ENCODE measurements at regions not wholly inside any gene's neighbourhood (a gene's known extent, or its start where the extent isn't known, plus 50 kb on each side); places are given as distances from the start of the nearest gene placed in this dataset.

DNA sequence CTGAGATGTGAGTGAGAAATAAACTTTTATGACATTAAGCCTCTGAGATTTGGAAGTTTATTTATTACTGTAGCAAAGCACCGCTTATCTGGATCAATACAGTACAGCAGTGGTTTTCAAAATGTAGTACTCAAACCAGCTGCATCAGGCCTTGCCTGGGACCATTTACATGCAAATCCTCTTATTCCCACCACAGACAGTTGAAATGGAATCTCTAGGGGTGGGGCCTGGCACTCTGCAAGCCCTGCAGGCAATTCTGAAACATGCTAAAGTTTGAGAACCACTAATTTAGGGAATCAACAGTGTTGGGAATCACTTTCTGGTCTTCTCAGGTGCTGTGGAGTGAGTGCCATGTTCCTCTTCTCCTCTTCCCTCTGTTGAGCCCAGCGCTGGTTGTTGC lies 77.8 kb upstream of the TAMM41 start:
- H3K9me3 ChIP-seq: no peaks in the 10 kb centered on the region
- TF ChIP-seq, protein P1, sequence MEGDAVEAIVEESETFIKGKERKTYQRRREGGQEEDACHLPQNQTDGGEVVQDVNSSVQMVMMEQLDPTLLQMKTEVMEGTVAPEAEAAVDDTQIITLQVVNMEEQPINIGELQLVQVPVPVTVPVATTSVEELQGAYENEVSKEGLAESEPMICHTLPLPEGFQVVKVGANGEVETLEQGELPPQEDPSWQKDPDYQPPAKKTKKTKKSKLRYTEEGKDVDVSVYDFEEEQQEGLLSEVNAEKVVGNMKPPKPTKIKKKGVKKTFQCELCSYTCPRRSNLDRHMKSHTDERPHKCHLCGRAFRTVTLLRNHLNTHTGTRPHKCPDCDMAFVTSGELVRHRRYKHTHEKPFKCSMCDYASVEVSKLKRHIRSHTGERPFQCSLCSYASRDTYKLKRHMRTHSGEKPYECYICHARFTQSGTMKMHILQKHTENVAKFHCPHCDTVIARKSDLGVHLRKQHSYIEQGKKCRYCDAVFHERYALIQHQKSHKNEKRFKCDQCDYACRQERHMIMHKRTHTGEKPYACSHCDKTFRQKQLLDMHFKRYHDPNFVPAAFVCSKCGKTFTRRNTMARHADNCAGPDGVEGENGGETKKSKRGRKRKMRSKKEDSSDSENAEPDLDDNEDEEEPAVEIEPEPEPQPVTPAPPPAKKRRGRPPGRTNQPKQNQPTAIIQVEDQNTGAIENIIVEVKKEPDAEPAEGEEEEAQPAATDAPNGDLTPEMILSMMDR (IDR thresholded peaks at IDR 0.05): no peak
- TF ChIP-seq POLR2A (IDR thresholded peaks at IDR 0.05): no peak
- ATAC-seq (no peak), DNase-seq (no peak)
- H3K4me3 ChIP-seq: no peak overlapping the region
- H3K36me3 ChIP-seq: no peaks in the 10 kb centered on the region
- H3K27ac ChIP-seq: no peak overlapping the region
- H3K4me1 ChIP-seq: no peaks in the 10 kb centered on the region
- intact Hi-C loops (cut with DNase I): no loop called here
- 78 to 89% (median 84%) methylated on average over 2 of the region's 2 CpGs for WGBS, 4 donors
- H3K27me3 ChIP-seq: peaks cover 0 to 5% (median 0%) of the 10 kb centered on the region in 9 donors

GRCh38 chr3:11928381-11928780 lies 75.8 kb upstream of the SYN2 start:
- Histone ChIP-seq H3K4me1 (no peaks in the 10 kb centered on the region), H3K9me3 (no peaks in the 10 kb centered on the region), H3K4me3 (no peak overlapping the region), H3K27ac (no peak overlapping the region), H3K36me3 (no peaks in the 10 kb centered on the region), H3K27me3 (peaks cover 0 to 5% (median 0%) of the 10 kb centered on the region in 9 donors)
- TF ChIP-seq, protein P1 (IDR thresholded peaks at IDR 0.05): no peak
- no peak for TF ChIP-seq POLR2A (IDR thresholded peaks at IDR 0.05)
- DNase-seq (no peak), ATAC-seq (no peak)
- WGBS, 4 donors: 84 to 92% (median 90%) methylated on average over 3 of the region's 3 CpGs
- intact Hi-C loops (cut with DNase I): no loop called here

GRCh38 chr3:11929531-11929930 lies 74.7 kb upstream of the SYN2 start:
- 84 to 91% (median 88%) methylated on average over 4 of the region's 4 CpGs for whole genome bisulfite sequencing, 4 donors
- Histone ChIP-seq H3K27me3 (peaks cover 0 to 6% (median 0%) of the 10 kb centered on the region in 9 donors), H3K36me3 (no peaks in the 10 kb centered on the region), H3K4me1 (no peaks in the 10 kb centered on the region), H3K9me3 (no peaks in the 10 kb centered on the region), H3K27ac (no peak overlapping the region), H3K4me3 (no peak overlapping the region)
- ATAC-seq (no peak), DNase-seq (no peak)
- intact Hi-C loops (cut with DNase I): no loop called here
- TF ChIP-seq, protein P1 (IDR thresholded peaks at IDR 0.05): no peak
- TF ChIP-seq POLR2A (IDR thresholded peaks at IDR 0.05): no peak

GRCh38 chr3:11930084-11930483 lies 74.1 kb upstream of the SYN2 start:
- Histone ChIP-seq H3K27ac (no peak overlapping the region), H3K4me3 (no peak overlapping the region), H3K4me1 (no peaks in the 10 kb centered on the region), H3K9me3 (no peaks in the 10 kb centered on the region), H3K27me3 (peaks cover 0 to 8% (median 0%) of the 10 kb centered on the region in 9 donors), H3K36me3 (no peaks in the 10 kb centered on the region)
- ATAC-seq (no peak), DNase-seq (no peak)
- WGBS, 4 donors: 84 to 92% (median 86%) methylated on average over 10 of the region's 10 CpGs
- no peak for TF ChIP-seq POLR2A (IDR thresholded peaks at IDR 0.05)
- TF ChIP-seq, protein P1 (IDR thresholded peaks at IDR 0.05): no peak
- intact Hi-C loops (cut with DNase I): no loop called here
